ENCODE measurements at regions not wholly inside any gene's neighbourhood (a gene's known extent, or its start where the extent isn't known, plus 50 kb on each side); places are given as distances from the start of the nearest gene placed in this dataset.

DNA sequence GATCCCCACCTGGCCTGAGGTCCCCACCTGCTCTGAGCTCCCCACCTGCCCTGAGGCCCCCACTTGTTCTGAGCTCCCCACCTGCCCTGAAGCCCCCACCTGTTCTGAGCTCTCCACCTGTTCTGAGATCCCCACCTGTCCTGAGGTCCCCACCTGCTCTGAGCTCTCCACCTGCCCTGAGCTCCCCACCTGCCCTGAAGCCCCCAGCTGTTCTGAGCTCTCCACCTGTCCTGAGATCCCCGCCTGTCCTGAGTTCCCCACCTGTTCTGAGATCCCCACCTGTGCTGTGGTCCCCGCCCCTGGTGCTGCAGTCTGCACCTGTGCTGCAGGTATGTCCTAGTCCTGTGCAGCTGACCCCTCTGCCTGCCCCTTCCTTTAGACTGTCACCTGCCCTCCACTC lies 561.6 kb downstream of the TCERG1L start:
- Histone ChIP-seq H3K9me3 (ENCODE audit: control insufficient read depth, insufficient read depth, low read depth, low read length) (no peaks in the 10 kb centered on the region), H3K27me3 (ENCODE audit: control insufficient read depth, insufficient read depth, low read length) (peaks cover 5% of the 10 kb centered on the region; the same call in 1 of the 2 replicates), H3K36me3 (ENCODE audit: control insufficient read depth, insufficient read depth, low read length) (no peaks in the 10 kb centered on the region), H3K4me1 (ENCODE audit: control insufficient read depth, insufficient read depth, low read length) (no peaks in the 10 kb centered on the region), H3K4me3 (ENCODE audit: low read depth in 2 of 2, low read length in 2 of 2) (no peak overlapping the region), H3K27ac (ENCODE audit: low read length) (no peak overlapping the region)
- DNase-seq (ENCODE audit: low read depth, low spot score) (no peak), ATAC-seq (no peak)
- in situ Hi-C loops (cut with HindIII; ENCODE audit: low pct_unique_long_range_greater_than_20kb, low sequenced_read_pairs), result no loop called here
- ChIA-PET CTCF (no interaction called here), POLR2A (no interaction called here)
- intact Hi-C loops (cut with micrococcal nuclease; ENCODE audit: unreplicated experiment), result no loop called here
- TF ChIP-seq TCF7L2 (IDR thresholded peaks at IDR 0.05; ENCODE audit: low read depth, low read length) (no peak), SIN3A (IDR thresholded peaks at IDR 0.05; ENCODE audit: borderline replicate concordance, insufficient read depth, low read depth, low read length) (no peak)
- TF ChIP-seq, protein P1, sequence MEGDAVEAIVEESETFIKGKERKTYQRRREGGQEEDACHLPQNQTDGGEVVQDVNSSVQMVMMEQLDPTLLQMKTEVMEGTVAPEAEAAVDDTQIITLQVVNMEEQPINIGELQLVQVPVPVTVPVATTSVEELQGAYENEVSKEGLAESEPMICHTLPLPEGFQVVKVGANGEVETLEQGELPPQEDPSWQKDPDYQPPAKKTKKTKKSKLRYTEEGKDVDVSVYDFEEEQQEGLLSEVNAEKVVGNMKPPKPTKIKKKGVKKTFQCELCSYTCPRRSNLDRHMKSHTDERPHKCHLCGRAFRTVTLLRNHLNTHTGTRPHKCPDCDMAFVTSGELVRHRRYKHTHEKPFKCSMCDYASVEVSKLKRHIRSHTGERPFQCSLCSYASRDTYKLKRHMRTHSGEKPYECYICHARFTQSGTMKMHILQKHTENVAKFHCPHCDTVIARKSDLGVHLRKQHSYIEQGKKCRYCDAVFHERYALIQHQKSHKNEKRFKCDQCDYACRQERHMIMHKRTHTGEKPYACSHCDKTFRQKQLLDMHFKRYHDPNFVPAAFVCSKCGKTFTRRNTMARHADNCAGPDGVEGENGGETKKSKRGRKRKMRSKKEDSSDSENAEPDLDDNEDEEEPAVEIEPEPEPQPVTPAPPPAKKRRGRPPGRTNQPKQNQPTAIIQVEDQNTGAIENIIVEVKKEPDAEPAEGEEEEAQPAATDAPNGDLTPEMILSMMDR (IDR thresholded peaks at IDR 0.05), result no peak
- no TSS peak for BruUV-seq (replicated peaks)

DNA sequence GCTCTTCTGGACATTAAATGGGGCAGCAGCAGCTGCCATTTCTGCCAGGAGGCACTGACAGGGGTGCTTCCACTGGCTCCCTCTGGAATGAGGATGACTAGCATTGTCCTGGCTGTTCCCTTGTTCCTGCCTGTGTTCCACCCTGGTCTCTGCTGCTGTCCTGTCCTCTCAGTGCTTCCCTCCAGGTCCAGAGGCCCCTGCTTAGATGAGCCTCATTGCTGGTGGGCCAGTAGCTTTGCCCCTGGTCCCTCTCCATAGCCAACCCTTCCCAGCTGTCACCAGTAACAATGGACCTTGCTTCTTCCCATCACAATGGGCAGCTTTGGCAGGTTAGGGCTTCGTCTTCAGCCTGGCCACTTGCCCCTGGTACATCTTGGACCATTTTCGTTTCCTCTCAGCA lies 561.1 kb downstream of the TCERG1L start:
- ChIA-PET POLR2A (no interaction called here), CTCF (no interaction called here)
- in situ Hi-C loops (cut with HindIII; ENCODE audit: low pct_unique_long_range_greater_than_20kb, low sequenced_read_pairs) (no loop called here), intact Hi-C loops (cut with micrococcal nuclease; ENCODE audit: unreplicated experiment) (no loop called here)
- no peaks in the 10 kb centered on the region for H3K9me3 ChIP-seq (ENCODE audit: control insufficient read depth, insufficient read depth, low read depth, low read length)
- no peak overlapping the region for H3K27ac ChIP-seq (ENCODE audit: low read length)
- no peak overlapping the region for H3K4me3 ChIP-seq (ENCODE audit: low read depth in 2 of 2, low read length in 2 of 2)
- H3K27me3 ChIP-seq (ENCODE audit: control insufficient read depth, insufficient read depth, low read length), result peaks cover 7% of the 10 kb centered on the region; the same call in 1 of the 2 replicates
- ATAC-seq (no peak), DNase-seq (ENCODE audit: low read depth, low spot score) (no peak)
- TF ChIP-seq TCF7L2 (IDR thresholded peaks at IDR 0.05; ENCODE audit: low read depth, low read length) (no peak), POLR2AphosphoS5 (IDR thresholded peaks at IDR 0.05; ENCODE audit: low read depth, low read length) (no peak), SIN3A (IDR thresholded peaks at IDR 0.05; ENCODE audit: borderline replicate concordance, insufficient read depth, low read depth, low read length) (no peak)
- TF ChIP-seq, protein P2, sequence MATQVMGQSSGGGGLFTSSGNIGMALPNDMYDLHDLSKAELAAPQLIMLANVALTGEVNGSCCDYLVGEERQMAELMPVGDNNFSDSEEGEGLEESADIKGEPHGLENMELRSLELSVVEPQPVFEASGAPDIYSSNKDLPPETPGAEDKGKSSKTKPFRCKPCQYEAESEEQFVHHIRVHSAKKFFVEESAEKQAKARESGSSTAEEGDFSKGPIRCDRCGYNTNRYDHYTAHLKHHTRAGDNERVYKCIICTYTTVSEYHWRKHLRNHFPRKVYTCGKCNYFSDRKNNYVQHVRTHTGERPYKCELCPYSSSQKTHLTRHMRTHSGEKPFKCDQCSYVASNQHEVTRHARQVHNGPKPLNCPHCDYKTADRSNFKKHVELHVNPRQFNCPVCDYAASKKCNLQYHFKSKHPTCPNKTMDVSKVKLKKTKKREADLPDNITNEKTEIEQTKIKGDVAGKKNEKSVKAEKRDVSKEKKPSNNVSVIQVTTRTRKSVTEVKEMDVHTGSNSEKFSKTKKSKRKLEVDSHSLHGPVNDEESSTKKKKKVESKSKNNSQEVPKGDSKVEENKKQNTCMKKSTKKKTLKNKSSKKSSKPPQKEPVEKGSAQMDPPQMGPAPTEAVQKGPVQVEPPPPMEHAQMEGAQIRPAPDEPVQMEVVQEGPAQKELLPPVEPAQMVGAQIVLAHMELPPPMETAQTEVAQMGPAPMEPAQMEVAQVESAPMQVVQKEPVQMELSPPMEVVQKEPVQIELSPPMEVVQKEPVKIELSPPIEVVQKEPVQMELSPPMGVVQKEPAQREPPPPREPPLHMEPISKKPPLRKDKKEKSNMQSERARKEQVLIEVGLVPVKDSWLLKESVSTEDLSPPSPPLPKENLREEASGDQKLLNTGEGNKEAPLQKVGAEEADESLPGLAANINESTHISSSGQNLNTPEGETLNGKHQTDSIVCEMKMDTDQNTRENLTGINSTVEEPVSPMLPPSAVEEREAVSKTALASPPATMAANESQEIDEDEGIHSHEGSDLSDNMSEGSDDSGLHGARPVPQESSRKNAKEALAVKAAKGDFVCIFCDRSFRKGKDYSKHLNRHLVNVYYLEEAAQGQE (IDR thresholded peaks at IDR 0.05; ENCODE audit: insufficient read depth in 1 of 2, low read depth in 2 of 2, low read length in 1 of 2), result no peak
- TF ChIP-seq, protein P1 (IDR thresholded peaks at IDR 0.05), result no peak
- no TSS peak for BruUV-seq (replicated peaks)
- H3K4me1 ChIP-seq (ENCODE audit: control insufficient read depth, insufficient read depth, low read length), result no peaks in the 10 kb centered on the region
- no peaks in the 10 kb centered on the region for H3K36me3 ChIP-seq (ENCODE audit: control insufficient read depth, insufficient read depth, low read length)
